Progenitor cell of endocrine pancreas (in vitro differentiated cells): ENCODE measurements at regions not wholly inside any gene's neighbourhood (a gene's known extent, or its start where the extent isn't known, plus 50 kb on each side); places are given as distances from the start of the nearest gene placed in this dataset.

Experiments
- DNase-seq: peaks from one replicate; pipeline ENCODE4 v3.0.0; 2021; ENCODE audit warnings: low spot score; ENCODE audit not compliant: unreplicated experiment
- H3K27ac Mint-ChIP-seq: 2 replicates; pipeline ENCODE4 v1.8.0; 2021; ENCODE audit warnings: mild to moderate bottlenecking, moderate library complexity, mixed read lengths
- H3K27me3 Mint-ChIP-seq: 2 replicates; pipeline ENCODE4 v1.8.0; 2021; ENCODE audit warnings: mixed read lengths
- H3K36me3 Mint-ChIP-seq: 2 replicates; pipeline ENCODE4 v1.8.0; 2022; ENCODE audit warnings: mixed read lengths; ENCODE audit not compliant: insufficient read depth
- H3K4me1 Mint-ChIP-seq: 2 replicates; pipeline ENCODE4 v1.8.0; 2021; ENCODE audit warnings: low read depth, mixed read lengths
- H3K4me3 Mint-ChIP-seq: 2 replicates; pipeline ENCODE4 v1.8.0; 2021; ENCODE audit warnings: low read depth, mild to moderate bottlenecking, moderate library complexity, mixed read lengths
- H3K9me3 Mint-ChIP-seq: 2 replicates; pipeline ENCODE4 v1.8.0; 2021; ENCODE audit warnings: low read depth, mixed read lengths
- CTCF ChIP-seq: fragments of 200-600 bp; sonication (generic); IDR thresholded peaks from one replicate; pipeline ENCODE4 v1.5.0; 2021; ENCODE audit warnings: antibody characterized with exemption, mild to moderate bottlenecking; ENCODE audit not compliant: unreplicated experiment

GRCh38 chr2:6754419-6754818 is 111.3 kb downstream of the CMPK2 start:
- no peak for TF ChIP-seq CTCF
- no peak for DNase-seq
- H3K27ac Mint-ChIP-seq: no peak overlapping the region
- H3K4me1 Mint-ChIP-seq: peaks cover 33% of the 10 kb centered on the region
- no peaks in the 10 kb centered on the region for H3K9me3 Mint-ChIP-seq
- H3K4me3 Mint-ChIP-seq: no peak overlapping the region
- H3K27me3 Mint-ChIP-seq: no peaks in the 10 kb centered on the region
- H3K36me3 Mint-ChIP-seq: no peaks in the 10 kb centered on the region

GRCh38 chr2:6755456-6755855 is 110.3 kb downstream of the CMPK2 start:
- Mint-ChIP-seq H3K4me3 (no peak overlapping the region), H3K27ac (no peak overlapping the region), H3K27me3 (no peaks in the 10 kb centered on the region), H3K4me1 (peaks cover 25% of the 10 kb centered on the region), H3K36me3 (no peaks in the 10 kb centered on the region), H3K9me3 (no peaks in the 10 kb centered on the region)
- TF ChIP-seq CTCF: no peak
- no peak for DNase-seq

GRCh38 chr2:6757215-6757614 is 108.5 kb downstream of the CMPK2 start:
- peaks cover 13% of the 10 kb centered on the region for H3K4me1 Mint-ChIP-seq
- H3K27ac Mint-ChIP-seq: no peak overlapping the region
- DNase-seq: no peak
- TF ChIP-seq CTCF: no peak
- H3K4me3 Mint-ChIP-seq: no peak overlapping the region
- no peaks in the 10 kb centered on the region for H3K36me3 Mint-ChIP-seq
- no peaks in the 10 kb centered on the region for H3K9me3 Mint-ChIP-seq
- no peaks in the 10 kb centered on the region for H3K27me3 Mint-ChIP-seq

GRCh38 chr2:6759689-6760088 is 106.0 kb downstream of the CMPK2 start:
- H3K27me3 Mint-ChIP-seq: no peaks in the 10 kb centered on the region
- H3K4me3 Mint-ChIP-seq: no peak overlapping the region
- no peak for TF ChIP-seq CTCF
- no peak overlapping the region for H3K27ac Mint-ChIP-seq
- H3K9me3 Mint-ChIP-seq: no peaks in the 10 kb centered on the region
- no peaks in the 10 kb centered on the region for H3K36me3 Mint-ChIP-seq
- DNase-seq: no peak
- H3K4me1 Mint-ChIP-seq: peaks cover 7% of the 10 kb centered on the region

- no peak overlapping the region for H3K4me3 Mint-ChIP-seq
- peaks cover 2% of the 10 kb centered on the region for H3K36me3 Mint-ChIP-seq
- peaks cover 2% of the 10 kb centered on the region for H3K9me3 Mint-ChIP-seq
- DNase-seq: no peak
- no peaks in the 10 kb centered on the region for H3K27me3 Mint-ChIP-seq
- TF ChIP-seq CTCF: no peak
- peaks cover 7% of the 10 kb centered on the region for H3K4me1 Mint-ChIP-seq
- no peak overlapping the region for H3K27ac Mint-ChIP-seq
Observed at GRCh38 chr2:6760132-6760531, 105.6 kb downstream of the CMPK2 start.
